ENCODE measurements at regions not wholly inside any gene's neighbourhood (a gene's known extent, or its start where the extent isn't known, plus 50 kb on each side); places are given as distances from the start of the nearest gene placed in this dataset.

- TF ChIP-seq CTCF (IDR thresholded peaks at IDR 0.05) (no peak), EZH2 (IDR thresholded peaks at IDR 0.05) (no peak)
These were observed 819.3 kb upstream of the LRATD1 start for GRCh38 chr2:13813236-13813635.
